HEK293 (cell line): ENCODE measurements at regions not wholly inside any gene's neighbourhood (a gene's known extent, or its start where the extent isn't known, plus 50 kb on each side); places are given as distances from the start of the nearest gene placed in this dataset.

ENCODE experiments used
- HOXC10 ChIP-seq: sonication (generic); formaldehyde crosslinking; IDR thresholded peaks from 2 replicates; pipeline ENCODE4 v1.8.1; 2023; ENCODE audit warnings: mild to moderate bottlenecking, missing genetic modification reagents
- KLF16 ChIP-seq: fragments of 450-650 bp; formaldehyde crosslinking; IDR thresholded peaks from 2 replicates; pipeline ENCODE4 v1.5.1; 2017; ENCODE audit warnings: missing biosample characterization, missing genetic modification characterization
- TRIM28 ChIP-seq: IDR thresholded peaks from 2 replicates; pipeline ENCODE4 v1.6.1; 2011; ENCODE audit warnings: low read length, control low read depth, borderline replicate concordance
- ZNF23 ChIP-seq: fragments of 450-650 bp; formaldehyde crosslinking; IDR thresholded peaks from 2 replicates; pipeline ENCODE4 v1.5.1; 2016; ENCODE audit warnings: missing biosample characterization, missing genetic modification characterization, borderline replicate concordance
- ZNF416 ChIP-seq: fragments of 450-650 bp; formaldehyde crosslinking; IDR thresholded peaks from 2 replicates; pipeline ENCODE4 v1.5.1; 2016; ENCODE audit warnings: missing biosample characterization, missing genetic modification characterization
- ZNF48 ChIP-seq: fragments of 450-650 bp; formaldehyde crosslinking; IDR thresholded peaks from 2 replicates; pipeline ENCODE4 v1.5.1; 2016; ENCODE audit warnings: missing biosample characterization, missing genetic modification characterization
- TF ChIP-seq, protein P1 (sequence below): fragments of 450-650 bp; formaldehyde crosslinking; IDR thresholded peaks from 2 replicates; pipeline ENCODE4 v1.5.1; 2017; ENCODE audit warnings: missing biosample characterization, missing genetic modification characterization
- TF ChIP-seq, protein P2 (sequence below): fragments of 450-650 bp; formaldehyde crosslinking; IDR thresholded peaks from 2 replicates; pipeline ENCODE4 v1.5.1; 2016; ENCODE audit warnings: missing biosample characterization, missing genetic modification characterization

DNA sequence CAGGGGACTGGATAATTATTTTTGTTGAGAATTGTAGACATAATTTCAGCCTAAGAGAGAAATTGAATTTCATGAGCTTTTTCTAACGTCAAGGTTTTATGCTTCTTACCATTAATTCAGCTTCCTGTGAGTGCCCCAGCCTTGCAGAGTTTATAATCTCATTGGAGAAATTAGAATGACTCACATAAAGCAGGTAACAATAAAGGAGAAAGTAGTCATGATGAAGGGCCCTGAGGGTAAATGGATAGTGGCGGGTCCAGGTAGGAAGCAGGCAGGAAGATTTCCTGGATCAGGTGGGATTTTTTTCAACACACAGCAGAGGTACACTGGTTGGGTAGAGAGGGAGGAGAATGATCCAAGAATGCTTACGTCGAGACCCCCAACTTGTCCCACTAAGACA, 311.4 kb downstream of the BARHL2 start:
- TF ChIP-seq KLF16 (tag by site-specific recombination) (no peak), ZNF48 (no peak), TRIM28 (no peak), ZNF416 (no peak), ZNF23 (tag by site-specific recombination) (no peak), HOXC10 (CRISPR knock-in tag) (no peak)
- TF ChIP-seq, protein P1, sequence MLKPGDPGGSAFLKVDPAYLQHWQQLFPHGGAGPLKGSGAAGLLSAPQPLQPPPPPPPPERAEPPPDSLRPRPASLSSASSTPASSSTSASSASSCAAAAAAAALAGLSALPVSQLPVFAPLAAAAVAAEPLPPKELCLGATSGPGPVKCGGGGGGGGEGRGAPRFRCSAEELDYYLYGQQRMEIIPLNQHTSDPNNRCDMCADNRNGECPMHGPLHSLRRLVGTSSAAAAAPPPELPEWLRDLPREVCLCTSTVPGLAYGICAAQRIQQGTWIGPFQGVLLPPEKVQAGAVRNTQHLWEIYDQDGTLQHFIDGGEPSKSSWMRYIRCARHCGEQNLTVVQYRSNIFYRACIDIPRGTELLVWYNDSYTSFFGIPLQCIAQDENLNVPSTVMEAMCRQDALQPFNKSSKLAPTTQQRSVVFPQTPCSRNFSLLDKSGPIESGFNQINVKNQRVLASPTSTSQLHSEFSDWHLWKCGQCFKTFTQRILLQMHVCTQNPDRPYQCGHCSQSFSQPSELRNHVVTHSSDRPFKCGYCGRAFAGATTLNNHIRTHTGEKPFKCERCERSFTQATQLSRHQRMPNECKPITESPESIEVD (tag by site-specific recombination), result no peak
- TF ChIP-seq, protein P2, sequence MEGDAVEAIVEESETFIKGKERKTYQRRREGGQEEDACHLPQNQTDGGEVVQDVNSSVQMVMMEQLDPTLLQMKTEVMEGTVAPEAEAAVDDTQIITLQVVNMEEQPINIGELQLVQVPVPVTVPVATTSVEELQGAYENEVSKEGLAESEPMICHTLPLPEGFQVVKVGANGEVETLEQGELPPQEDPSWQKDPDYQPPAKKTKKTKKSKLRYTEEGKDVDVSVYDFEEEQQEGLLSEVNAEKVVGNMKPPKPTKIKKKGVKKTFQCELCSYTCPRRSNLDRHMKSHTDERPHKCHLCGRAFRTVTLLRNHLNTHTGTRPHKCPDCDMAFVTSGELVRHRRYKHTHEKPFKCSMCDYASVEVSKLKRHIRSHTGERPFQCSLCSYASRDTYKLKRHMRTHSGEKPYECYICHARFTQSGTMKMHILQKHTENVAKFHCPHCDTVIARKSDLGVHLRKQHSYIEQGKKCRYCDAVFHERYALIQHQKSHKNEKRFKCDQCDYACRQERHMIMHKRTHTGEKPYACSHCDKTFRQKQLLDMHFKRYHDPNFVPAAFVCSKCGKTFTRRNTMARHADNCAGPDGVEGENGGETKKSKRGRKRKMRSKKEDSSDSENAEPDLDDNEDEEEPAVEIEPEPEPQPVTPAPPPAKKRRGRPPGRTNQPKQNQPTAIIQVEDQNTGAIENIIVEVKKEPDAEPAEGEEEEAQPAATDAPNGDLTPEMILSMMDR (tag by site-specific recombination), result no peak
